OCI-LY7 (cell line): ENCODE measurements at regions not wholly inside any gene's neighbourhood (a gene's known extent, or its start where the extent isn't known, plus 50 kb on each side); places are given as distances from the start of the nearest gene placed in this dataset.

Source experiments
- BruUV-seq: library from RNA; stranded (reverse); fragments of 400-500 nt; replicated peaks from 2 replicates; lab custom pipeline; 2021; lab: Mats Ljungman, UMichigan
- CTCF ChIA-PET: fragments of 300-600 bp; sonication (Branson Sonifier 250); formaldehyde crosslinking; loops from one replicate; lab custom pipeline; 2022; ENCODE audit warnings: antibody characterized with exemption; ENCODE audit not compliant: unreplicated experiment; lab: Charles Lee
- POLR2A ChIA-PET: fragments of 300-600 bp; sonication (Branson Sonifier 250); formaldehyde crosslinking; loops from one replicate; lab custom pipeline; 2022; ENCODE audit warnings: antibody characterized with exemption; lab: Charles Lee
- DNase-seq: peaks from one replicate; pipeline ENCODE4 v3.0.0-alpha.2; 2015; ENCODE audit warnings: low spot score
- H2AFZ ChIP-seq: fragments of 200-600 bp; sonication (generic), shearing (Covaris generic); 2 replicates; pipeline ENCODE4 v1.6.1; 2014; ENCODE audit warnings: mild to moderate bottlenecking, antibody characterized with exemption, low read length, moderate library complexity
- H3K27ac ChIP-seq: fragments of 200-600 bp; sonication (generic); 2 replicates; pipeline ENCODE4 v1.5.1; 2014; ENCODE audit warnings: mixed run types, low read depth, mild to moderate bottlenecking, moderate library complexity, low read length, inconsistent platforms; ENCODE audit not compliant: poor library complexity, severe bottlenecking
- H3K36me3 ChIP-seq: fragments of 200-600 bp; sonication (generic); 2 replicates; pipeline ENCODE4 v1.6.1; 2014; ENCODE audit warnings: mild to moderate bottlenecking, antibody characterized with exemption, low read length, moderate library complexity, mixed read lengths; ENCODE audit not compliant: insufficient read depth
- H3K4me1 ChIP-seq: fragments of 200-600 bp; sonication (generic); 2 replicates; pipeline ENCODE4 v1.5.1; 2014; ENCODE audit warnings: mild to moderate bottlenecking, low read length; ENCODE audit not compliant: insufficient read depth, poor library complexity, severe bottlenecking
- H3K4me2 ChIP-seq: fragments of 200-600 bp; sonication (generic); 2 replicates; pipeline ENCODE4 v1.6.1; 2014; ENCODE audit warnings: mild to moderate bottlenecking, low read length
- H3K4me3 ChIP-seq: fragments of 200-600 bp; sonication (generic); 2 replicates; pipeline ENCODE4 v1.5.1; 2014; ENCODE audit warnings: mild to moderate bottlenecking, low read depth, low read length; ENCODE audit not compliant: poor library complexity, severe bottlenecking
- H3K79me2 ChIP-seq: fragments of 200-600 bp; sonication (generic); 2 replicates; pipeline ENCODE4 v1.6.1; 2016; ENCODE audit warnings: low read depth, mild to moderate bottlenecking, low read length, moderate library complexity, mixed read lengths; ENCODE audit not compliant: insufficient read depth
- H3K9me2 ChIP-seq: fragments of 200-600 bp; sonication (generic); 2 replicates; pipeline ENCODE4 v1.6.1; 2016; ENCODE audit warnings: mild to moderate bottlenecking, low read length, mixed read lengths; ENCODE audit not compliant: insufficient read depth
- H3K9me3 ChIP-seq: fragments of 200-600 bp; sonication (generic); 2 replicates; pipeline ENCODE4 v1.6.1; 2014; ENCODE audit warnings: mild to moderate bottlenecking, mixed run types, low read length, mixed read lengths
- H4K20me1 ChIP-seq: fragments of 200-600 bp; sonication (generic); 2 replicates; pipeline ENCODE4 v1.6.1; 2014; ENCODE audit warnings: mild to moderate bottlenecking, antibody characterized with exemption, low read length, moderate library complexity, mixed read lengths; ENCODE audit not compliant: insufficient read depth
- EZH2phosphoT487 ChIP-seq: fragments of 200-600 bp; sonication (generic); IDR thresholded peaks from 2 replicates; pipeline ENCODE4 v1.6.1; 2018; ENCODE audit warnings: low read depth, borderline replicate concordance, mild to moderate bottlenecking, mixed run types, antibody characterized with exemption, low read length, moderate library complexity, mixed read lengths
- intact Hi-C: fragments of 100-400 bp; cut with micrococcal nuclease; formaldehyde crosslinking; loops from one replicate; pipeline ENCODE4 v1.10.0; 2022; ENCODE audit not compliant: unreplicated experiment
- TF ChIP-seq, protein P1 (sequence below): fragments of 200-600 bp; sonication (generic); conservative IDR thresholded peaks from 2 replicates; pipeline ENCODE4 v1.5.1; 2014; ENCODE audit warnings: mild to moderate bottlenecking, antibody characterized with exemption, low read length, moderate library complexity, mixed read lengths

- no peak overlapping the region for H3K4me2 ChIP-seq
- TF ChIP-seq EZH2phosphoT487: no peak
- TF ChIP-seq, protein P1, sequence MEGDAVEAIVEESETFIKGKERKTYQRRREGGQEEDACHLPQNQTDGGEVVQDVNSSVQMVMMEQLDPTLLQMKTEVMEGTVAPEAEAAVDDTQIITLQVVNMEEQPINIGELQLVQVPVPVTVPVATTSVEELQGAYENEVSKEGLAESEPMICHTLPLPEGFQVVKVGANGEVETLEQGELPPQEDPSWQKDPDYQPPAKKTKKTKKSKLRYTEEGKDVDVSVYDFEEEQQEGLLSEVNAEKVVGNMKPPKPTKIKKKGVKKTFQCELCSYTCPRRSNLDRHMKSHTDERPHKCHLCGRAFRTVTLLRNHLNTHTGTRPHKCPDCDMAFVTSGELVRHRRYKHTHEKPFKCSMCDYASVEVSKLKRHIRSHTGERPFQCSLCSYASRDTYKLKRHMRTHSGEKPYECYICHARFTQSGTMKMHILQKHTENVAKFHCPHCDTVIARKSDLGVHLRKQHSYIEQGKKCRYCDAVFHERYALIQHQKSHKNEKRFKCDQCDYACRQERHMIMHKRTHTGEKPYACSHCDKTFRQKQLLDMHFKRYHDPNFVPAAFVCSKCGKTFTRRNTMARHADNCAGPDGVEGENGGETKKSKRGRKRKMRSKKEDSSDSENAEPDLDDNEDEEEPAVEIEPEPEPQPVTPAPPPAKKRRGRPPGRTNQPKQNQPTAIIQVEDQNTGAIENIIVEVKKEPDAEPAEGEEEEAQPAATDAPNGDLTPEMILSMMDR: no peak
- no peaks in the 10 kb centered on the region for H3K4me1 ChIP-seq
- no TSS peak for BruUV-seq
- H4K20me1 ChIP-seq: no peaks in the 10 kb centered on the region
- POLR2A ChIA-PET: interaction anchor here (1.4 to 1.9 kb wide), 3 partner anchors 9 to 52 kb away, joined by 3 to 5 read pairs (median 4); no protein-coding TSS in a partner anchor
- H3K36me3 ChIP-seq: no peaks in the 10 kb centered on the region
- no peak for DNase-seq
- H3K79me2 ChIP-seq: no peaks in the 10 kb centered on the region
- no peaks in the 10 kb centered on the region for H3K9me2 ChIP-seq
- H3K9me3 ChIP-seq: no peaks in the 10 kb centered on the region
- H3K27ac ChIP-seq: no peak overlapping the region
- CTCF ChIA-PET: no interaction called here
- intact Hi-C loops: loop anchor here (5.0 kb wide), 1 partner anchor 278 kb away; no protein-coding TSS in a partner anchor
- no peak overlapping the region for H2AFZ ChIP-seq
- no peak overlapping the region for H3K4me3 ChIP-seq
Observed at GRCh38 chr4:17169699-17170098, 271.3 kb upstream of the LDB2 start.

DNA sequence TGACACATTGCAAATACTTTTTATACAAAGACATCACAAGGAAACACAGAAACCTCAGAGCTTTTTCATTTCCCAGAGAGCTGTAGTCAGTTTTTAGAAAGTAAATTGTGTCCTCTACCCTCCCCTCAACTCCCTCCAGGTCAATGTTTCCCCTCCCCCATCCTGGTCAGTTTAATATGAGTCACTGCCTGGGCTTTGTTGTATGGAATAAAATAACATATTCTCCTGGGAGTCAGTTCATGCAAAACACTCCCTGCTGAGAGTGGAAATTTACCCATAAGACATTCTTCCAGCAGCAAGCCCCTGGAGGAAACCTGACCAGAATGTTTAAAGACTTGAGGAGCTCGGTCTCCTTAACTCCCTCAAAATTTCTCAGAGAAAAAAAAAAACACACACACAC lies 270.1 kb upstream of the LDB2 start:
- ChIA-PET CTCF (no interaction called here), POLR2A (interaction anchor here (1.4 to 1.8 kb wide), 2 partner anchors 16 to 51 kb away, joined by 3 to 4 read pairs; no protein-coding TSS in a partner anchor)
- Histone ChIP-seq H3K4me2 (no peak overlapping the region), H3K9me3 (no peaks in the 10 kb centered on the region), H3K27ac (no peak overlapping the region), H3K4me1 (no peaks in the 10 kb centered on the region), H4K20me1 (no peaks in the 10 kb centered on the region), H3K79me2 (no peaks in the 10 kb centered on the region), H3K9me2 (no peaks in the 10 kb centered on the region), H3K36me3 (no peaks in the 10 kb centered on the region), H2AFZ (no peak overlapping the region), H3K4me3 (no peak overlapping the region)
- BruUV-seq: no TSS peak
- TF ChIP-seq EZH2phosphoT487: no peak
- TF ChIP-seq, protein P1: no peak
- intact Hi-C loops: no loop called here
- DNase-seq: no peak

GRCh38 chr4:17166954-17167353 lies 268.5 kb upstream of the LDB2 start:
- Histone ChIP-seq H2AFZ (no peak overlapping the region), H3K4me1 (no peaks in the 10 kb centered on the region), H3K27ac (no peak overlapping the region), H3K9me3 (no peaks in the 10 kb centered on the region), H3K4me3 (no peak overlapping the region), H3K9me2 (no peaks in the 10 kb centered on the region), H3K36me3 (no peaks in the 10 kb centered on the region), H4K20me1 (no peaks in the 10 kb centered on the region), H3K4me2 (no peak overlapping the region), H3K79me2 (no peaks in the 10 kb centered on the region)
- ChIA-PET POLR2A (interaction anchor here (0.6 kb wide), 2 partner anchors 50 to 138 kb away, joined by 3 to 7 read pairs; no protein-coding TSS in a partner anchor), CTCF (interaction anchor here (0.5 kb wide), 1 partner anchor 1029 kb away, joined by 3 read pairs; no protein-coding TSS in a partner anchor)
- intact Hi-C loops: no loop called here
- BruUV-seq: no TSS peak
- TF ChIP-seq EZH2phosphoT487: no peak
- TF ChIP-seq, protein P1: no peak
- no peak for DNase-seq
